NCI-H226 (cell line): ENCODE measurements at regions not wholly inside any gene's neighbourhood (a gene's known extent, or its start where the extent isn't known, plus 50 kb on each side); places are given as distances from the start of the nearest gene placed in this dataset.

Source experiments
- DNase-seq: peaks from one replicate; pipeline ENCODE4 v3.0.0-alpha.2; 2015

DNA sequence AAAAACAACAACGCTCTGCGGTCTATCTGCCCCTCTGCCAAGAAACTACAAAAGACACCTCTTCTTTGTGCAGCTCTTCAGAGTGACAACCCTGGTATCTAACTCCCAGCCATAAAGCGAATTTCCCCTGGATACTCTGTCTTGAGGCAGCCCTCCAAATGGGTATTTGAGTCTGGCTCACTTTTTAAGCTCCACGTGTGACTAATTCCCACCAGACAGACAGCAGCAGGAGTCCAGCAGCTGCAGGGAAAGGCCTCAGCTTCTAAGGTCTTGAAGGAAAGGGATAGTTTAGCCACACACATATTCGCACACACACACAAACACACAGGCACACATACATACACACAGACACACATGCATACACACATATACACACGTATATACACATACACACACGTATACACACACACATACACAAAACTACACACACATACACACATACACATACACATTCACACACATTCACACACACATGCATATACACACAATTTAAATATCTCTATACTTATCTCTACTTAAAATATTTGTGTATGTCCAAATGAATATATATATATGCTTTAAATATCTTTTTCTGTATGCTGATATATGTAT, 188.8 kb downstream of the TSHZ3 start:
- no peak for DNase-seq

DNA sequence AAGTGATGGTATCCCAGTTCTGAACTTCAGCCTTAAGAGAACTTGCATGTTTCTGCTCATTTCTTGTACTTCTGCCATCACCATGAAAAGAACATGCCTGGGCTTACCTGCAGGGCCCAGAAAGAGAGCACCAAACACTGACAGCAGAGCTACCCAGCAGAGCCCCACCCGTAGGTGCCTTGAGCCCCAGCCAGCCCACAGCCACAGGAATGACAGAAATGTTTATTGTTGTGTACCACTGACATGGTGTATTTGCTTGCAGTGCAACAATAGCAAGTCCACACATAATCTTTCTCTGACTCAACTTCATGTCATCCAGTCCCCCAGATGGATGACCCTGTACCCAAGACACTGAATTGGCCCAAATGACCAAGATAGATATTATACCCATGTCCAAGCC, 195.2 kb downstream of the TSHZ3 start:
- DNase-seq, result no peak

DNA sequence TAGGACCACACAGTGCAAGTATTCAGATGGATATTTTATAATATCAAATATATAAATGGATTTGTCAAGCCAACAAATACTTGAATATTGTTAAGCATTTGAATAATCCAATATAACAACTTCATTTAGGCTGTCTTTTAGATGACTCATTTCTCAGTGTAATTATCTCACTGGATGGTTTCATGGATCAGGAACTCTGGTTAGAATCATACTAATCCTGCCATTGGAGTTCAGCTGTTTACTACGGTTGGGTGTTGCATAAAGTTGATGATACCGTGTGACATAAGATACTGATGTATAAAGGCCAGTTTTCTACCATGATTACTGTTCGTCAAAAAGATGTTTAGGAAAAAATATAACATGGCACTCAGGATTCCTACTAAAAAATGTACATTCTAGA, 196.3 kb downstream of the TSHZ3 start:
- no peak for DNase-seq

DNA sequence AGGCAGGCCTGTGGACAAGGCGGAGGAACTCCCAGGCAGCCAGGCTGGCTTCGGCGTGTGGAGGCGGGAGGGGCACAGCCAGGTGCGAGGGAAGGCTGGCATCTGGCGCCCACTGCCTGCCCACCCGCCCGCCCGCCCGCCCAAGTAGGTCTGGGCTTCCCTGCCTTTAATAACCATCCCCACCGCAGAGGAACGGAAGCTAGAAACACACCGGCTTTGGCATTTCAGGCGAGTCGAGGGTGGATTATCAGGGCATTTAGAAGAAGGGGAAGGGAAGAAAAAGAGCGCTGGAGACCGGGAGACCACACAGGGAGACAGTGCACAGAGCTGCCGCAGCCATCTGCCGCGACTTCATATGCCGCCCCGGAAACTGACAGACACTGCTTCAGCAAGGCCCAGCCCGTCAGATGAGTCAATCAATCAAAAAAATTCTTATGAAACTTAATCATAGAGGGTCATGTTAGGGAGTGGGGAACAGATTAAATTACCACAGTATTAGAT, 199.7 kb downstream of the TSHZ3 start:
- DNase-seq, result no peak

DNA sequence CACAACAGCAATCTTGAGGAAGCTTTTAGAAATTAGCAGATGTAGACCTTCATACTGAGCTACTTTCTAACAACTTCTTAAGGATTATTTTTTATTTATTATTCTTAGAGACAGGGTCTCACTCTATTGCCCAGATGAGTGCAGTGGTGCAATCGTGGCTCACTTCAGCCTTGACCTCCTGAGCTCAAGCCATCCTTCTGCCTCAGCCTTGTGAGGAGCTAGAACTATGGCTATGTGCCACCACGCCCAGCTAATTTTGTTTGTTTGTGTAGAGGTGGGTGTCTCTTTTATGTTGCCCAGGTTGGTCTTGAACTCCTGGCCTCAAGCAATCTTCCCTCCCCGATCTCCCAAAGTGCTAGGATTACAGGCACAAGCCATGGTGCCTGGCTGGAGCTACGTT, 200.6 kb downstream of the TSHZ3 start:
- DNase-seq, result no peak

DNA sequence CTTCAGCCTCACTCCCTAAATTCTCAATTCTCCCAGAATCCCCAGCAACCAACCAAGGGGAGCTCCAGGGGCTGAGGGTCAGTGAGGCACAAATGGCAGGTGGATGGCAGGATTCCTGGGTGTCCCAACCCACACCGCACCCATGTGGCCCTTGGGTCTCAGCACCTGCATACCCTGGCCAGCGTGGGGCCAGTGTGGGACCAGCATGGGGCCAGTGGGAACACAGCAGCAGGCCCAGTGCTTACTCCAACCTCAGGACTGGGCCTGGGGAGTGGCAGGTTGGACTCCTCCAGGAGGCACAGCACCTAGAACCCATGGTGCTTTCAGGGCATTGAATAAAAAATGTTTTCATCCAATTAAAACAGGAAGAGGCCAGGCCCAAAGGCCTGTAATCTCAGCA, 202.0 kb downstream of the TSHZ3 start:
- DNase-seq, result no peak

DNA sequence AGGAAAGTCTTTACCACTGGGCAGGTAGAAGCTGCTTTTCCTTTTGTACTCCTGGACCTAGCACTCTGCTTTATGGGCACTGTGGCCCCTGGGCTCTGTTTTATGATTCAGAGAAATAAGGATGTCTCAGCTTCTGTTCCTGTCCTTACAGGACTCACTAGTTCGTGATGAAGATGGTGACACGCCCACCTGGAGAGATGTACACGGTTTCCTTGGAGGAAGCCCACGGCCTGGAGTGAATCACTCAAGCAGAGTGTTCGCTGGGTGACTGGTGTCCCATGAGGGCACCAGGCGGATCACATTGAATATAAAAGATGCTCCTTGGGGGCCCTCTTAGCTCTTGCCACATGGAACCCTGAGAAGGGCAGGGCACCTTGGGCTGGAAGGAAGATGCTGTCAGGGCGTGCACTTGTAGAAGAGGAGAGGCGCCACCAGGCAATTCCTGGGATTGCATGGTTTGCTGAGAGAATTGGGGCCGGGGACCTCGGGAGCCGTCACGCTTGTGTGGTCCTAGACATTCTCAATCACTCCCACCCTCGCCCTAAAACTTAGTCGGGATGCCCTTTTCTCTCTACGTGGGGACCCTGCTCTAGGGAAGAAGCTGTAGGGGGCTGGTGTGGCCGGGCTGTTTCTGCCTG, 202.6 kb downstream of the TSHZ3 start:
- no peak for DNase-seq

DNA sequence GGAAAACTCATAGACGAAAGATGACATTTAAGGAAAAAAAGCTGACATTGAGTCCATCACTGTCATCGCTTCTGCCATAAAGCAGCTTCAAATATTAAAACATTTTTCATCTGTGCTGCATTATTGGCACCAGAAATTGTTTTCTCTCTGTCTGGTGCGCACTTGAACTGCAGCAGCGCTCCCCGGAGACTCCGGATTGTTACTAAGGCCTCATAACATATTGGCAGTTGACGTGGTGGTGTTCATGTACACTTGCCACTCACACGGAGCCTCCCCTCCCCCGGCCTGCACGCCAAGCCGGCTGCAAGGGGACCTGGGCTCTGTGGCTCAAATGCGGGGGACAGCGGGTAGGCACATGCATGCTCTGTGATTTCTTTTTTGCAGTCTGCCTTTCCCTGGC, 203.2 kb downstream of the TSHZ3 start:
- DNase-seq, result no peak

DNA sequence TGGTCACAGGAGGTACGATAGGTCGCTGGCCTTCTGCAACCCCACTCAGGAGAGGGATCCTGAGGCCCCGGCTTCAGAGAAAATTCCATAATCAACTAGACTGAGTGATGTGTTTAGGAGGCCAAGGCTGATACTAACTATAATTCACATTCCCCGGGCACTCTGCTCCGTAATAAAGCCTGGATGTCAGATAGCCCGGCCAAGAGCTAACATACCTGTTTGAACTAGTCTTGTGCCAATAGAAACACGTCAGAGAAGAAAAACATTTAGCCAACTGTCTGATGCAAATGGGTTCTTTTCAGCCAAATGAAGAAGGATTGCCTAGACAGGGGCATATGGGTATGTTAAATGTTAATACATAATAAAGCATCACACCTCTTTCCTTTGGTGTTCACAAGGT, 204.2 kb downstream of the TSHZ3 start:
- no peak for DNase-seq

DNA sequence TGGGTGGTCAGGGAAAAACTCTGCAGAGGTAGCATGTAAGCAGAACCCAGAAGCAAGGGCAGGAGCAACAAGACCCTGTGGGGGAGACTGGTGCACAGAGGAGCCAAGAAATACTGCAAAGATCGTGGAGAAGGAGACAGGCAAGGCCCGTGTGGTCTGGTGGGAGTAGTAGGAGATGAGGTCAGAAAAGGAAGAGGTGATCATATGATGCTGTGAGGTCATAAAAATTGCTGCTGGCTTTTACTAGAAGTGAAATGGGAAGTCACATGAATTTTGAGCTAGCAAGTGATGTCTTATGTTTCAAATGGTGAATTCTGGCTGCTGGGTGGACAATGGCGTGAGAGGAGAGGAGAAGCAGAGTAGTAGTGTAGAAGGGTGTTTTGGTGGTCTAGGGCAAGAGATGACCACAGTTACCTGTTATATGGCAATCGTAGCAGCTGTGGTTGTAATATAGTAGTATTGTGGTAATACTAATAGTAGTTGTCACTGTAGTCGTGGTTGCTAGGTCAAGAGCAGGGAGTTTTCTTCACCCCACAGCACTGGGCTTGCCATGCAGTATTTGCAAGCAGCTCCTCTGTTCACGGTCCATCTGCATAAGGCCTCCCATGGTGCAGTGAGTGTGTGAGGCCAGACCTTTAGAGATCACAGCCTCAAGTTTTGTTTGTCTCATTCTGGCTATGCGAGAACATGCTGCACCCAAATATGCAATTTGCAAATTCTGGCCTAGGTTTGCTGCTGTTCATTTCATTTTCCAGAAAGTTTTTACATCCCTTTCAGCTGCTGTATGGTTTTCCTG, 205.0 kb downstream of the TSHZ3 start:
- DNase-seq, result no peak

DNA sequence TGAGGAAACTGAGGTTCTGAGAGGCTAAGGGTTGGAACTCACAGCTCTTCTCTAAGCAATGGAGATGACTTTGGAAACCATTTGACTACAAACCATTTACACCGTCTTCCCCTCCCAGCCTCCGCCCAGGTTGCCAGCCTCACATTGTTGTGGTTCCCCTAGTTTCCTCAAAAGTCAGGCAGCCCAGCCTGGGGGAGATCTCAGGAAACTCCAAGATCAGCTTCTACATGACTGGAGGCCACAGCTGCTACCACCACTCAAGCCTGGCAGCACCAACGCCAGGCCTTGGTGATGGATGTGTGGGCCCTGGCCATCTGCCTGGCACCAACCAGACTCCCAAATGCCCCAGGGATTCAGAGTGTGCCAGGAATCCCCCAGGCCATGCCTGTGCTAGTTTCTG, 207.9 kb downstream of the TSHZ3 start:
- no peak for DNase-seq

DNA sequence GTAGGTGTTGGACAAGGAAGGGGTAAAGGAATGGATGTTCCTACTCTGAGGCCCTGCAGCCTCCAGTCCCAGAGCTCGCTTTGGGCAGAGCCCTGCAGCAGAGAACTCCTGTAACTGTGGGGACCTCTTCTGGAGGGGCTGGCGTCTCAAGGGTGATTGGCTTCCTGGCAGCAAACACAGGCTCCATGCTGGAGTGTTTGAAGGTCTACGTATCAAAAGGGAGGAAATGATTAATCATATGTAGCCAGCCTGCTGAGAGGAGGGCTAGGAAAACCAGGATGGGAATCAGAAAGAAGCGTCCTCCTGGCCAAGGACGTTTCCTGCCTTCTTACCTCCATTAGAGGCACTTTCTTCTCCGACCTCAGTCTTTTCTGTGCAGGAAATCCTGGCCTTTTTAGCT, 208.5 kb downstream of the TSHZ3 start:
- peak; percentile 20 for DNase-seq

DNA sequence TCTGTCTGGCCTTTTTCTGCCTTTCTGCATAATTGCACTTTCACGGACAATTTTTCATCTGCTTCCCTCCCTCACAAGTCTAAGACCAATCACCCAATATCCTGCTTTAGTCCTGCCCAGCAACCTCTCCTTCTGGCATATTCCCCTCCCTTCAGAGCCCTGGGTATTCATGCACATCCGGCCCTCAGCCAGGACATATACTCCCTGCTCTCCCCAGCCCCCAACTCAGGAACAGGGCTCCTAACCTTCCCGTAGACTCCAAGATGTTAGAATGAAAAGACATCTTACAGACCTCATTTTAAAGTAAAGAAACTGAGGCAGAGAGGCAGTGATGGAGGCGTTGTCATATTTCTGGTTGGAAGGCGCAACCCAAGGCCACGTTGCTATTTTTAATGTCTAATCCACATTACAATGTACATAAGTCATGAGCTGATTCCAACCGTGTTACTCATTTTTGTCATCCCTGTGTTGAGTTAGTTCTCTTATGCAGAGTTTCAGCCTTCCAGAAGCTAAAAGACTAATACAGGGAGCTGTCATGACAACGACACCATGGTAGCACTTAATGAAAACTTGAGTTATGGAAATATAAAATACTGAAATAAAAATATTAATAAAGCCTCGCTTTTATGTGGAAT, 209.2 kb downstream of the TSHZ3 start:
- peak; percentile 17 for DNase-seq

DNA sequence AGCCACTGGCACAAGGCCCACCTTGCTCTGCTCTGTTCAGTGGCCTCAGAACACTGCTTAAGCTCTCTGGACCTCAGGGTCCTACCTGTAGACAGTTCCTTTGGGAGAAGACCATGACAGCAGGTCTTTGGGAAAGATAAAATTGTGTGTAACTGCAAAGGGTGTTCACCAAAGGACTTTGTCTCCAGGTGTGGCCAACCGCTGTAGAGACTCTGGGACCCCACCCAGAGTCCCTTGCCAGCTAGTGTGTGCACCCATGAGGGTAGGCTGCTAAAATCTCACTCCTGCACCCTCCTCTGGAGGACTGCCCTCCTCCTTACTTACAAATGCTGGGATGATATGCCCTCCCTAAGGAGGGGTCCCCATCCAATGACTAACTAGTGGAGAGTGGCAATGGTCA, 211.2 kb downstream of the TSHZ3 start:
- no peak for DNase-seq

DNA sequence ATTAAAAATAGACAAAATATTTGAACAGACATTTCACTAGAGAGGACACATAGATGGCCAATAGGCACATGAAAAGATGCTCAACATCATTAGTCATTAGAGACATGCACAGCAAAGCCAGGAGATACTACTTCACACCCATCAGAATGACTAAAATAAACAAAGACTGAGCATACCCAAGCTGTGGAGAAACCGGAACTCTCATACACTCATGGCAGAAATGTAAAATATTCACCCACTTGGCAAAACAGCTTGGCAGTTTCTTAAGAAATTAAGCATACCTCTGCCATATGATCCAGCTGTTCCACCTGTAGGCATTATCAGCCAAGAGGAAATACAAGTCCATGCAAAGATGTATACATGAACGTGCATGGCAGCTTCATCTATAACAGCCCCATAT, 213.4 kb downstream of the TSHZ3 start:
- DNase-seq, result no peak

DNA sequence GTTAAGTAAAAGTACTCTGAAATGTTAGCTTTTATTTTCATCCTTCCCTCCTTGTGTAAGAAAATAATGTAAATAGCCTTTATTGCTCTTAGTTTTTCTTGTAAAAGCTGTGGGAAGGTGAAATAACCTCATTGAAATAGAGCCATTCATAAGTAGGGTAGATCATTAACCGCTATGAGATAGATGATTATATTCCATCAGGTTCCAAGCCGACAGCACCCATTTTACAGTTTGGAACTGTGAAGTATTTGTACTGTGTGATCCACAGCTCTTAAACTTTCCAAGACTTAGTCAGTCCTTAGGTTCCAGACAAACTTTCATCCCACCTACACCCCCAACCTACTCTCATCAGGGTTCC, 216.5 kb downstream of the TSHZ3 start:
- DNase-seq, result no peak

DNA sequence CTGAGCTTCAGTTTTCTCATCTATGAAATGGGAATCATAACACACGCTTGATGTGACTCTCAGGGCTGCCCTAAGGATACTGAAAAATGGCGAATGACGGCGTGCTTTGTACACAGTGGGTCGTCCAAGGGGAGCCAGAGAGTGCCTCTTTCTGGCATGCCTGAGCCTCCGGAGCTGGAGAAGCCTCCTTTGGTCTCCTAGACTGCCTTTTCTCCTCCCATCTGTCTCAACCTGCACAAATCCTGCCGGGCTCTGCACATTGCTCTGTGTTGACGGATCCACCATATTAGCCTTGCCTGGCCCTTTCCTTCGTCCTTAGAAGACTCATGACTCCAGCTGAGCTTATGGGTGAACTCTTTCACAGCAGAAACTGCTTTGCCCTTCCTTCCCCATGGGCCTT, 220.9 kb downstream of the TSHZ3 start:
- DNase-seq, result no peak

DNA sequence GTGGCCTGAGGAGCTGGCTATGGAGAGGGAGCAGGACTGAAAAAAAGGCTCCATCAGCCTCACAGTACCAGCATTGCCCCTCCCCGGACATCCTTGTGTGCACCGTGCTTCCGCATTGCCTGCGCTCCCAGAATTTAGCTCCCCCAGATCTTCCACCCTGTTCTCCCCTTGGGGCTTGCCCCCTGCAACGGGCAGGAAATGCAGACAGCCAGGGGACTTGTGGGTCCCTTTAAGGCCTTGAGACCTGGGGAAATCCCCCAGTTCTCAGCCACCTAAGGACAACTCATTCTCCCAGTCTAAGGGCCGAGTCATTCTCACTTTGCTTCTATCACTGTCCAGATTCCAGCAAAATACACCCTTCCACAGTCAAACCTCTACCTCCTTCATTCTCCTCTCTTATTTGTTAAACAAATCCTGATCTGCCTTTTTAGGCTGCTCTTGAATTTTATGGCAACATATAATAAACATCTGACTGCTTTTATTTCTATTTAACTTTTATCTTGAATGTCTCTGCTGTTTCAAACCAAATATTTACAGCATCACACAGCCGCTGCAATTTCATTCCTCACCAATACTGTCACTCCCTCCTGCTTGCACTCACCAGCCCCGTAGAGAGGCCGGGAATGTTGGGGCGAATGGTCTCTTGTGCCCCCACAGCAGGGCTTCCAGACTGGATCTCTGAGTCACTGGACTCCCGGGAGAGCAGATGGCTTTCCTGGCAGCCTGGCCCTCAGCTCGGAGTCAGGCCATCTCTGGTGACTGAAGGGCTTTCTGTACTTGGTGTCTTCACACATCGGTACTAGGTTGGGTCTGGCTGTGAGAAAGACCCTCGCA, 221.9 kb downstream of the TSHZ3 start:
- peak; percentile 24 for DNase-seq

DNA sequence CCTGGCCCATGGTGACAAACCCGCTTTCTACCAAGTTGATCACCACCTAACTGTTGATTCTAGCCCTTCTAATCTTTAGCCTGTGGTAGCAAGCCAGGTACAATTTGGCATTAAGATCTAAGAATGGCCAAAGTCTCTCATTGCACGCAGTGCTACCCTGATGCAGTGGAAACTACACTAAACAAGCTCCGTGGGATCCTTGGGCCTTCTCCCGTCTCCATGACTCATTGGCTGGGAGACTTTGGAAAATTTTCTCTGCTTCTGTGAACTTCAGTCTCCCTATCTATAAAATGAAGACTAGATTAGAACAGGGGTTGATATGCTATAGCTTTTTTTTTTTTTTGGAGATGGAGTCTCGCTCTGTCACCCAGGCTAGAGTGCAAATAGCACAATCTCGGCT, 223.0 kb downstream of the TSHZ3 start:
- no peak for DNase-seq

DNA sequence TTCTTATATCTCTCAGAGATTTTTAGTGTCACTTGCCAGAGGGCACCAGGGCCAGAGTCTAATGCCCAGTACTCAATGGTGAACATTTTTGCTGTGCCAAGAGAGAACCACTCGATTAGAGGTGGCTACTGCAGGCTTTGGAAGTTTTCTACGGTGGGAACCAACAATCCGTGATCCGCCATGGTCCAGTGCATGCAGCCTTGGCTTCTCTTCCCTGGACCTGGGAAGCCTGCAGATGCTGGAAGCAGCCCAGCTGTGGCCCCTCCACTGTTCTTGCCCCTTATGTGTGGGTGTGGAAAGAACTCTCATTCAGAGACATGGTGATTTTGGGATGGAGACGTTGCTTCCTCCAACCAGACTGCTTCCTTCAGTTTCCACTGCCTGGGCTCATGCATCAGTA, 224.2 kb downstream of the TSHZ3 start:
- DNase-seq, result no peak

DNA sequence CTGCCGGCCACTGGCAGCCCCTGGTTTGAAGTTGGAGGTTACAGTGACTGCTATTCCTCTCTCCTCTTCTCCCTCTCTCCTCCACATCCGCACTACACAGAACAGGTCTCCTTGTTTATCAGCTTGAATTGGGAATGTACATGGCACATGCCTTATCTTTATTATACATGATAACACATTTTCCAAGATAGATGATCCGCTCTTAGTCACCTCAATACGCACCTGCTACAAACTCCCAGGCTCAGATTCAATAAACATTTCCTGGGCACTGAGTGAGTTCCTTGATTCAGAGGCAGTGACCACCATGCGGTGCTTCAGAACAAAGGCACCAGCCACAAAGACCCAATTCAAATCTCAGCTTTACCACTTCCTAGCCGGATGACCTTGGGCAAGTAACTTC, 227.7 kb downstream of the TSHZ3 start:
- DNase-seq, result no peak

DNA sequence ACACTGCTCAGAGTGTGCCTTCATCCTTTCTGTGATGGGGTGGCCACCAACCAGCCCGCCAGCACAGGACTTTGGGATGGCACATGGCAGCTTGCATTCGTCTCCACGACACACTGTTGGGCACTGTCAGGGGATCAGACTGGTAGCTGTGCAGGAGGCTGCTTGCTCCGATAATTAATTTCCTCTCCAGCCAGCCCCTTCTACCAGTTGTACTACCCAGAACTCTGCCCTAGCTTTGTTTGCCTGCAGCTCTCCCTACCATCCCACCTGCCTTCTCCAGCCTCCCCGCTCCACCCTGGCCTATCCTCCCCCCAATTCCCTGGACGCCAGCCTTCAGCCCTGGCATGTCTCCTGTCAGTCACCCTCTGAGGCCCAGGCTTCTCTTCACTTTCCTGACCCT, 228.3 kb downstream of the TSHZ3 start:
- no peak for DNase-seq
